GM12875 (cell line): ENCODE measurements at regions not wholly inside any gene's neighbourhood (a gene's known extent, or its start where the extent isn't known, plus 50 kb on each side); places are given as distances from the start of the nearest gene placed in this dataset.

Experiments
- H3K4me3 ChIP-seq: one replicate; pipeline ENCODE4 v1.5.1; 2011; ENCODE audit warnings: low read depth, low read length, control low read depth
- TF ChIP-seq, protein P1 (sequence below): IDR thresholded peaks from 2 replicates; pipeline ENCODE4 v1.5.1; 2011; ENCODE audit warnings: low read depth, mild to moderate bottlenecking, control low read depth, inconsistent platforms, low read length, moderate library complexity, borderline replicate concordance; ENCODE audit not compliant: insufficient read depth

DNA sequence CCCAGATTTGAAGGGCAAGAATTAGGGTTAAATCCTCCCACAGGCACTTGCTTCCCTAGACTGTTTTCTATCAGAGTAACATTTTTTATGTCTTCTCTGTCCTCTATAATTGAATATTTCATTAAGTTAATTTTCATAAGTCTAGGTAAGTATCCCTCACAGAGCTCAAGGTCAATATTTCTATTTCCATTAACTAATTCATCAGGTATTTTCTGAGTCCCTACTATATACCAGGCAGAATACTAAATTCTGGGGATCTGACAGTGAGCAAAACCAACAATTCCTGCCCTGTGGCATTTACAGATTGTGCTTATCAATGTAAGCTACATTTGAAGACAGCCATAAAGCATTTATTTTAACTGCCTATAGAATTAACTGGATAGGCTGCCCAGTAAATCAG lies 86.4 kb upstream of the RBBP8 start:
- TF ChIP-seq, protein P1, sequence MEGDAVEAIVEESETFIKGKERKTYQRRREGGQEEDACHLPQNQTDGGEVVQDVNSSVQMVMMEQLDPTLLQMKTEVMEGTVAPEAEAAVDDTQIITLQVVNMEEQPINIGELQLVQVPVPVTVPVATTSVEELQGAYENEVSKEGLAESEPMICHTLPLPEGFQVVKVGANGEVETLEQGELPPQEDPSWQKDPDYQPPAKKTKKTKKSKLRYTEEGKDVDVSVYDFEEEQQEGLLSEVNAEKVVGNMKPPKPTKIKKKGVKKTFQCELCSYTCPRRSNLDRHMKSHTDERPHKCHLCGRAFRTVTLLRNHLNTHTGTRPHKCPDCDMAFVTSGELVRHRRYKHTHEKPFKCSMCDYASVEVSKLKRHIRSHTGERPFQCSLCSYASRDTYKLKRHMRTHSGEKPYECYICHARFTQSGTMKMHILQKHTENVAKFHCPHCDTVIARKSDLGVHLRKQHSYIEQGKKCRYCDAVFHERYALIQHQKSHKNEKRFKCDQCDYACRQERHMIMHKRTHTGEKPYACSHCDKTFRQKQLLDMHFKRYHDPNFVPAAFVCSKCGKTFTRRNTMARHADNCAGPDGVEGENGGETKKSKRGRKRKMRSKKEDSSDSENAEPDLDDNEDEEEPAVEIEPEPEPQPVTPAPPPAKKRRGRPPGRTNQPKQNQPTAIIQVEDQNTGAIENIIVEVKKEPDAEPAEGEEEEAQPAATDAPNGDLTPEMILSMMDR, result no peak
- no peak overlapping the region for H3K4me3 ChIP-seq

DNA sequence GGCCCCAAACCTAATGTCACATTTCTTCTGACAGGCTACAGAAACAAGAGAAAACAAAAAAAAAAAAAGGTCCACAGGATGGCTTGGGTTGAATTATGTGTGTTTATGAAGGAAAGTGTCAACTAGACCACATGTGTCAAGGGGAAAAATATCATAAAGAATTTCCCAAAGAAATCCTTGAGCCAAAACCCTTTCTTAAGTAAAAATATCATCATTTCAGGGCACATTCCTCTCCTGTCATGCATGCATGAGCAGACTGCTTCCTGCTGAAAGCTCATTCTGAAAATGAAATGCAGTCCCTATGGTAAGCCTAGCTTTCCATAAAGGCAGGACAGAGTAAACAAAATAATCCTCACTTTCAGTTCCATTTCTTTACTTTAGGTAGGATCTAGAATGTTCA lies 85.7 kb upstream of the RBBP8 start:
- H3K4me3 ChIP-seq, result no peak overlapping the region
- TF ChIP-seq, protein P1, result no peak

DNA sequence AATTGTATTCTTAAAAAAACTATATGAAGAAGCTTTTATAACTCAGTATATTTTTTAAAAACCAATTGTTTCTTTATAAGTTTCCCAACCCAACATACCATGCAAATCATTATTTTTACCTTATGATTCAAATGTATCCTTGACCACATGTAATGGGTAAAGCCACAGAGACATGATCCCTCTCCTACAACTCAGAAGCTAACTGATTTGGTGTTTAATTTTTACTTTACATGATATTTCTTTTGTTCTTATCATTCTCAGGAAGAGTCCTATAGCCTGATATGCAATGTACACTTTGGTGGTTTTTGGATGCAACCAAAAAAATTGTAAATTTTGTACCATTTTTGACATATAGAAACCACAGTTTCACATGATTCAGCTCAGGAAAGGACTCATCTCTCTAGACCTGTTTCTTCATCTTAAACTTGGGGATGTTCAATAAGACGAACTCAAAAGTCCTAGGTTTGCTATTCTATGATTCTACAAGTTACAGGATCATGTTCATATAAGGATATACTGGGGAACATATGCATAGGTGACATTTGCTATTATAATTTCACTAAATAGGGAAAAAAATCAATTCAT lies 85.2 kb upstream of the RBBP8 start:
- TF ChIP-seq, protein P1, result no peak
- H3K4me3 ChIP-seq, result no peak overlapping the region

DNA sequence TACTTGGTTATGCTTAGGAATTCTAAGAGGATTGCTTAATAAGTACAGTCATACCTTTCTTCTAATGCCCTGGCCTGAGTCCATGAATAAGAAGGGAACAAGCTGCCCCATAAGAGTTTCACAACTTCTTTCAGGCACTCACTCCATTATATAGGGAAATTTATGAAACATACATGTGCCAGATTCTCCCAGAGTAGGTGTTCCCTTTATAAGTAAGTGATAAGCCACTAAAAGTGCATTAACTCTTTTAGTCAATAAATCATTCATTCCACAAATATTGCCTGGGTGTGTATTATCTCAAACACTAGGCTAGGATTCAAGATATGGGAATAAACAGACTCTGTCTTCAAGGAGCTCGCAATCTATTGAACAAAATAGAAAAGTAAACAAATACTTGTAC lies 84.5 kb upstream of the RBBP8 start:
- no peak overlapping the region for H3K4me3 ChIP-seq
- TF ChIP-seq, protein P1, result no peak

DNA sequence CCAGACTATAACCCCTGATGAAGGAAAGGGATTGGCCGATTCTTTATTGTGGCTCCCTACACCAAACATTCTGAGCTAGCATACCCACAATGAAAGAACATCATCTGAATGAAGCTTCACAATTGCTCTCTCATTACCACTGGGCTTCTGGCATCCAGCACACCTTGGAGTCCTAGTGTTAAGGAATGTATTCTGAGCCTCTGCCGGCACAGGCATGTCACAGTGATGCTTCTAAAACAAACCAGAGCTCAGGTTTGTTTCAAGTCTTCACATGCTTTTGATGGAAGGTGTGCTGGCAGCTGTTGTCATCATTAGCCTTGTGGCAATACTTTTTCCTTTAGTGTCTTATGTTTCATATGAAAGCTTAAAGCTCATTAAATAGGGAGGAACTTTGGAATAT lies 76.3 kb upstream of the RBBP8 start:
- TF ChIP-seq, protein P1, result no peak
- H3K4me3 ChIP-seq, result no peak overlapping the region

DNA sequence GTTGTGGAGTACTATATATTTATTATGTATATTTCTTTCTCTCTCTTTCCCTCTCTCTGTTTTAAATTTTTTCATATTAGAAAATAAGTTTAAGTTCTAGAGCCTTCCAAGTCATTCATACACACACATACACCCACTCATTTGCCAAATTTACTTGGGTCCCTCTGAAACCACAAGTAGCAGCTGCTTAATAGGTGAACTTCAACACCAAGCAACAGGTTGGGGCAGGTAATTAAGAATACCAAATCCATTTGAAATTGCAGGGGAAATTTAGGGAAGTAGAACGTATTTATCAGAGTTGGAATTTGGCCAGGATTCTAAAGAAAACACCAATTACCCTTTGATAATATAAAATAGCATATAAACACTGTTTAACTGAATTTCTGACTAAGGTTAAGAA lies 75.0 kb upstream of the RBBP8 start:
- no peak overlapping the region for H3K4me3 ChIP-seq
- TF ChIP-seq, protein P1, result no peak

DNA sequence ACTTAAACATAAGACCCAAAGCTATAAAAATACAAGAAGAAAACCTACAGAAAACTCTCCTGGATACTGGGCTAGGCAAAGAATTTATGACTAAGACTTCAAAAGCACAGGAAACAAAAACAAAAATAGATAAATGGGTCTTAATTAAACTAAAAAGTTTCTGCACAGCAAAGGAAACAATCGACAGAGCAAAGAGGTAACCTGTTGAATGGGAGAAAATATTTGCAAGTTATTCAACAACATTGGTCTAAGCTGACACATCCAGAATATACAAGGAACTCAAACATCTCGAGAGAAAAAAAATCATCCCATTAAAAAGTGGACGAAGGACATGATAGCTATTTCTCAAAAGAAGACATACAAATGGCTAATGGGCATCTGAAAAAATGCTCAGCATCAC lies 72.3 kb upstream of the RBBP8 start:
- no peak overlapping the region for H3K4me3 ChIP-seq
- TF ChIP-seq, protein P1, result no peak
